SJSA1 (cell line): ENCODE measurements at regions not wholly inside any gene's neighbourhood (a gene's known extent, or its start where the extent isn't known, plus 50 kb on each side); places are given as distances from the start of the nearest gene placed in this dataset.

Source experiments
- DNase-seq, 2 experiments: peaks; one replicate each; pipeline ENCODE4 v3.0.0-alpha.2; 2015 to 2020; ENCODE audit warnings: low spot score in 2 of 2, low read depth in 1 of 2
- H3K27ac ChIP-seq: fragments of 250-450 bp; sonication (Bioruptor Pico); 2 replicates; pipeline ENCODE4 v1.5.1; 2020; ENCODE audit warnings: mild to moderate bottlenecking, moderate library complexity
- H3K27me3 ChIP-seq: fragments of 250-450 bp; sonication (Bioruptor Pico); replicated peaks from 2 replicates; pipeline ENCODE4 v1.5.1; 2020; ENCODE audit warnings: mild to moderate bottlenecking, moderate library complexity
- H3K36me3 ChIP-seq: fragments of 250-450 bp; sonication (Bioruptor Pico); 2 replicates; pipeline ENCODE4 v1.5.1; 2020; ENCODE audit warnings: mild to moderate bottlenecking
- H3K4me1 ChIP-seq: fragments of 250-450 bp; sonication (Bioruptor Pico); replicated peaks from 2 replicates; pipeline ENCODE4 v1.6.1; 2021; ENCODE audit warnings: mild to moderate bottlenecking
- H3K4me3 ChIP-seq: fragments of 250-450 bp; sonication (Bioruptor Pico); 2 replicates; pipeline ENCODE4 v1.5.1; 2020; ENCODE audit warnings: mild to moderate bottlenecking
- H3K9me3 ChIP-seq: fragments of 250-450 bp; sonication (Bioruptor Pico); replicated peaks from 2 replicates; pipeline ENCODE4 v1.5.1; 2020; ENCODE audit warnings: mild to moderate bottlenecking

- H3K4me3 ChIP-seq, result no peak overlapping the region
- H3K9me3 ChIP-seq, result no peaks in the 10 kb centered on the region
- no peaks in the 10 kb centered on the region for H3K36me3 ChIP-seq
- H3K27ac ChIP-seq, result no peak overlapping the region
- H3K27me3 ChIP-seq, result no peaks in the 10 kb centered on the region
- H3K4me1 ChIP-seq, result no peaks in the 10 kb centered on the region
- DNase-seq, result no peak
These were observed 238.7 kb upstream of the USP25 start for GRCh38 chr21:15491100-15491499.

- Histone ChIP-seq H3K9me3 (no peaks in the 10 kb centered on the region), H3K36me3 (no peaks in the 10 kb centered on the region), H3K27ac (no peak overlapping the region), H3K4me3 (no peak overlapping the region), H3K27me3 (no peaks in the 10 kb centered on the region), H3K4me1 (no peaks in the 10 kb centered on the region)
- DNase-seq, result no peak
These were observed 236.1 kb upstream of the USP25 start for GRCh38 chr21:15493646-15494045.

- no peaks in the 10 kb centered on the region for H3K9me3 ChIP-seq
- DNase-seq, result no peak
- H3K27ac ChIP-seq, result no peak overlapping the region
- no peaks in the 10 kb centered on the region for H3K36me3 ChIP-seq
- no peaks in the 10 kb centered on the region for H3K4me1 ChIP-seq
- H3K4me3 ChIP-seq, result no peak overlapping the region
- no peaks in the 10 kb centered on the region for H3K27me3 ChIP-seq
These were observed 235.3 kb upstream of the USP25 start for GRCh38 chr21:15494481-15494880.

- H3K9me3 ChIP-seq, result no peaks in the 10 kb centered on the region
- H3K36me3 ChIP-seq, result no peaks in the 10 kb centered on the region
- no peak overlapping the region for H3K27ac ChIP-seq
- no peak for DNase-seq
- no peak overlapping the region for H3K4me3 ChIP-seq
- no peaks in the 10 kb centered on the region for H3K27me3 ChIP-seq
- no peaks in the 10 kb centered on the region for H3K4me1 ChIP-seq
These were observed 233.8 kb upstream of the USP25 start for GRCh38 chr21:15495965-15496364.

- no peaks in the 10 kb centered on the region for H3K36me3 ChIP-seq
- no peak overlapping the region for H3K27ac ChIP-seq
- H3K27me3 ChIP-seq, result no peaks in the 10 kb centered on the region
- H3K4me3 ChIP-seq, result no peak overlapping the region
- H3K9me3 ChIP-seq, result no peaks in the 10 kb centered on the region
- no peak for DNase-seq
- no peaks in the 10 kb centered on the region for H3K4me1 ChIP-seq
These were observed 232.9 kb upstream of the USP25 start for GRCh38 chr21:15496911-15497310.

- Histone ChIP-seq H3K36me3 (no peaks in the 10 kb centered on the region), H3K4me1 (no peaks in the 10 kb centered on the region), H3K27ac (no peak overlapping the region), H3K9me3 (no peaks in the 10 kb centered on the region), H3K4me3 (no peak overlapping the region), H3K27me3 (no peaks in the 10 kb centered on the region)
- no peak for DNase-seq
These were observed 231.3 kb upstream of the USP25 start for GRCh38 chr21:15498455-15498854.

GRCh38 chr21:15506086-15506485 is 223.7 kb upstream of the USP25 start:
- Histone ChIP-seq H3K27me3 (no peaks in the 10 kb centered on the region; the same call in 1 of the 2 replicates), H3K4me3 (no peak overlapping the region), H3K36me3 (no peaks in the 10 kb centered on the region), H3K9me3 (no peaks in the 10 kb centered on the region; the same call in 1 of the 2 replicates), H3K4me1 (no peaks in the 10 kb centered on the region), H3K27ac (no peak overlapping the region)
- DNase-seq, result no peak

- DNase-seq, result no peak
- no peaks in the 10 kb centered on the region for H3K4me1 ChIP-seq
- no peaks in the 10 kb centered on the region for H3K36me3 ChIP-seq
- no peaks in the 10 kb centered on the region; the same call in 1 of the 2 replicates for H3K9me3 ChIP-seq
- H3K27me3 ChIP-seq, result no peaks in the 10 kb centered on the region; the same call in 1 of the 2 replicates
- H3K4me3 ChIP-seq, result no peak overlapping the region
- H3K27ac ChIP-seq, result no peak overlapping the region
These were observed 221.2 kb upstream of the USP25 start for GRCh38 chr21:15508554-15508953.

- Histone ChIP-seq H3K27ac (no peak overlapping the region), H3K27me3 (no peaks in the 10 kb centered on the region)
These were observed 215.5 kb upstream of the USP25 start for GRCh38 chr21:15514073-15514946.

GRCh38 chr21:15515908-15516307 is 213.9 kb upstream of the USP25 start:
- no peaks in the 10 kb centered on the region for H3K9me3 ChIP-seq
- no peaks in the 10 kb centered on the region for H3K36me3 ChIP-seq
- no peak for DNase-seq
- no peak overlapping the region for H3K4me3 ChIP-seq
- no peaks in the 10 kb centered on the region for H3K4me1 ChIP-seq
- no peak overlapping the region for H3K27ac ChIP-seq
- H3K27me3 ChIP-seq, result no peaks in the 10 kb centered on the region

More at GRCh38 chr21:15514073-15514946, 215.5 kb upstream of the USP25 start:
- DNase-seq, result no peak
- no peaks in the 10 kb centered on the region for H3K4me1 ChIP-seq
- H3K9me3 ChIP-seq, result no peaks in the 10 kb centered on the region
- H3K36me3 ChIP-seq, result no peaks in the 10 kb centered on the region
- no peak overlapping the region for H3K4me3 ChIP-seq

GRCh38 chr21:15517394-15517793 is 212.4 kb upstream of the USP25 start:
- Histone ChIP-seq H3K4me1 (no peaks in the 10 kb centered on the region), H3K4me3 (no peak overlapping the region), H3K36me3 (no peaks in the 10 kb centered on the region), H3K27ac (no peak overlapping the region), H3K27me3 (no peaks in the 10 kb centered on the region), H3K9me3 (no peaks in the 10 kb centered on the region)
- no peak for DNase-seq

- peak in 1 of 2 experiments; percentile 6 for DNase-seq
- Histone ChIP-seq H3K9me3 (no peaks in the 10 kb centered on the region), H3K36me3 (no peaks in the 10 kb centered on the region), H3K27ac (no peak overlapping the region), H3K4me3 (no peak overlapping the region), H3K4me1 (no peaks in the 10 kb centered on the region), H3K27me3 (no peaks in the 10 kb centered on the region)
These were observed 208.8 kb upstream of the USP25 start for GRCh38 chr21:15520811-15521643.

GRCh38 chr21:15521644-15522001 is 208.2 kb upstream of the USP25 start:
- H3K27ac ChIP-seq, result no peak overlapping the region
- no peaks in the 10 kb centered on the region for H3K36me3 ChIP-seq
- H3K27me3 ChIP-seq, result no peaks in the 10 kb centered on the region
- no peaks in the 10 kb centered on the region for H3K9me3 ChIP-seq
- DNase-seq, result no peak
- no peak overlapping the region for H3K4me3 ChIP-seq
- H3K4me1 ChIP-seq, result no peaks in the 10 kb centered on the region

- no peaks in the 10 kb centered on the region for H3K9me3 ChIP-seq
- H3K27me3 ChIP-seq, result no peaks in the 10 kb centered on the region
- H3K4me3 ChIP-seq, result no peak overlapping the region
- no peak overlapping the region for H3K27ac ChIP-seq
- DNase-seq, result no peak
- H3K36me3 ChIP-seq, result no peaks in the 10 kb centered on the region
- no peaks in the 10 kb centered on the region for H3K4me1 ChIP-seq
These were observed 207.6 kb upstream of the USP25 start for GRCh38 chr21:15522148-15522547.
